Cardiac muscle cell (in vitro differentiated cells and primary cell): ENCODE measurements at regions not wholly inside any gene's neighbourhood (a gene's known extent, or its start where the extent isn't known, plus 50 kb on each side); places are given as distances from the start of the nearest gene placed in this dataset.
"Not testable (repeated sequence)": the region's sequence is repeated elsewhere in the genome, so short reads cannot be mapped to it uniquely, and the experiment has no call there.

Source experiments
- DNase-seq, 2 donors: peaks; one replicate each; pipeline versions ENCODE4 v3.0.0 to v3.0.0-alpha.2; 2010 to 2017; ENCODE audit warnings: low read depth in 1 of 2, low spot score in 1 of 2
- H3K27ac ChIP-seq: fragments of 200-600 bp; sonication (generic); 2 replicates; pipeline ENCODE4 v1.5.1; 2016
- H3K27me3 ChIP-seq: fragments of 200-600 bp; sonication (generic); 2 replicates; pipeline ENCODE4 v1.6.0; 2016; ENCODE audit warnings: control low read depth
- H3K36me3 ChIP-seq: fragments of 200-600 bp; sonication (generic); 2 replicates; pipeline ENCODE4 v1.5.1; 2016; ENCODE audit warnings: control low read depth
- H3K4me1 ChIP-seq: fragments of 200-600 bp; sonication (generic); 2 replicates; pipeline ENCODE4 v1.8.1; 2017; ENCODE audit warnings: low read depth, mild to moderate bottlenecking, mixed run types
- H3K4me3 ChIP-seq: fragments of 200-600 bp; sonication (generic); 2 replicates; pipeline ENCODE4 v1.5.1; 2016; ENCODE audit warnings: mild to moderate bottlenecking
- H3K9me3 ChIP-seq: fragments of 200-600 bp; sonication (generic); 2 replicates; pipeline ENCODE4 v1.5.1; 2017; ENCODE audit warnings: low read depth, mild to moderate bottlenecking, control low read depth
- TF ChIP-seq, protein P1 (sequence below): IDR thresholded peaks from 2 replicates; pipeline ENCODE4 v1.5.1; 2012; ENCODE audit warnings: low read depth, mild to moderate bottlenecking, low read length

DNA sequence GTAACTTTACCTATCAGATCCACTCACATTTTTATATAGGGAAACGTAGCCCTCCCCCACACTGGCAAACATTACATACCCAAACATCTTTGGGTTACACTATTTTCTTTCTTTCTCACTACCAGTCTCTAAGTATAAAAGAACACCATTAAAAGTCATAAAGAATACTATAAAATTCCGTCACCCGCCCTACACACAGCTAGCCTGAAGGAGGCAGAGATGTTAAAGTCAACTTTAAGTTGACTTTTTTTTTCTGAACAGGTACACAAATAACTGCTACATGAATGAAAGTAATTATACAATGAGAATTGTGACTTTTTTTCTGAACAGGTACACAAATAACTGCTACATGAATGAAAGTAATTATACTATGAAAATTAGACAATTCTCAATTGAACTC, 628.3 kb downstream of the NUP35 start:
- Histone ChIP-seq H3K27me3 (no peaks in the 10 kb centered on the region), H3K4me1 (no peaks in the 10 kb centered on the region), H3K9me3 (no peaks in the 10 kb centered on the region), H3K36me3 (no peaks in the 10 kb centered on the region), H3K4me3 (no peak overlapping the region), H3K27ac (no peak overlapping the region)
- DNase-seq = no peak
- TF ChIP-seq, protein P1, sequence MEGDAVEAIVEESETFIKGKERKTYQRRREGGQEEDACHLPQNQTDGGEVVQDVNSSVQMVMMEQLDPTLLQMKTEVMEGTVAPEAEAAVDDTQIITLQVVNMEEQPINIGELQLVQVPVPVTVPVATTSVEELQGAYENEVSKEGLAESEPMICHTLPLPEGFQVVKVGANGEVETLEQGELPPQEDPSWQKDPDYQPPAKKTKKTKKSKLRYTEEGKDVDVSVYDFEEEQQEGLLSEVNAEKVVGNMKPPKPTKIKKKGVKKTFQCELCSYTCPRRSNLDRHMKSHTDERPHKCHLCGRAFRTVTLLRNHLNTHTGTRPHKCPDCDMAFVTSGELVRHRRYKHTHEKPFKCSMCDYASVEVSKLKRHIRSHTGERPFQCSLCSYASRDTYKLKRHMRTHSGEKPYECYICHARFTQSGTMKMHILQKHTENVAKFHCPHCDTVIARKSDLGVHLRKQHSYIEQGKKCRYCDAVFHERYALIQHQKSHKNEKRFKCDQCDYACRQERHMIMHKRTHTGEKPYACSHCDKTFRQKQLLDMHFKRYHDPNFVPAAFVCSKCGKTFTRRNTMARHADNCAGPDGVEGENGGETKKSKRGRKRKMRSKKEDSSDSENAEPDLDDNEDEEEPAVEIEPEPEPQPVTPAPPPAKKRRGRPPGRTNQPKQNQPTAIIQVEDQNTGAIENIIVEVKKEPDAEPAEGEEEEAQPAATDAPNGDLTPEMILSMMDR = no peak

DNA sequence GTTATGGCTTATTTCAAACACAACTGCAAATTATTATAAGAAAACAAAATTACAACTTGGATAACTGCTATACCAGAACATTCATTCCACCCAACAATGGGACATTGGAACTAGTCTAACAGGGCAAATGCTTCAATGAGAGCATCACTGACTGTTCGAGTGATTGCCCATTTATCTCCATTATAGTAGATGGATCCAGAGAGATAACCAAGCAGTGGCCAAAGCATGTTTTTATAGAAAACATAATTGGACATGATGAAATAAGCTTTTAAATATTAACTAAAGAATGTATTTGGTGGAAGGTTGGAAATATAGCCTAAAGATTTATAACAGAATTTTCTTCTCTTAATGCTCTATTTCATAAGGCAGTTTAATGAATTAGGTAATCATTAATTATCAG, 634.8 kb downstream of the NUP35 start:
- Histone ChIP-seq H3K4me3 (no peak overlapping the region), H3K27ac (no peak overlapping the region), H3K36me3 (no peaks in the 10 kb centered on the region), H3K27me3 (no peaks in the 10 kb centered on the region), H3K9me3 (no peaks in the 10 kb centered on the region), H3K4me1 (no peaks in the 10 kb centered on the region)
- DNase-seq = no peak
- TF ChIP-seq, protein P1 = no peak

- TF ChIP-seq, protein P1 = no peak
- no peaks in the 10 kb centered on the region for H3K4me1 ChIP-seq
- DNase-seq = no peak
- H3K36me3 ChIP-seq = no peaks in the 10 kb centered on the region
- no peak overlapping the region for H3K27ac ChIP-seq
- no peaks in the 10 kb centered on the region for H3K27me3 ChIP-seq
- H3K4me3 ChIP-seq = no peak overlapping the region
- no peaks in the 10 kb centered on the region for H3K9me3 ChIP-seq
These were observed 649.5 kb downstream of the NUP35 start for GRCh38 chr2:183773775-183774174.

DNA sequence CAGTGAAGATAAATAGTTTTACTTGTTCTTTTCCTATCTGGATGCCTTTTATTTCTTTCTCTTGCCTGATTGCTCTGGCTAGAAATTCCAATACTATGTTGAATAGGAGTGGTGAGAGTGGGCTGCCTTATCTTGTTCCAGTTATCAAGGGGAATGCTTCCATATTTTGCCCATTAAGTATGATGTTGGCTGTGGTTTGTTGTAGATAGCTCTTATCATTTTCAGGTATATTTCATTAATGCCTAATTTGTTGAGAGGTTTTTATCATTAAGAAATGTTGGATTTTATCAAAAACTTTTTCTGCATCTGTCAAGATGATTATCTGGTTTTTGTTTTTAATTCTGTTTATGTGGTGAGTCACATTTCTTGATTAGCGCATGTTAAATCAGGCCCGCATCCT, 655.8 kb downstream of the NUP35 start:
- no peak for DNase-seq
- Histone ChIP-seq H3K9me3 (no peaks in the 10 kb centered on the region), H3K27ac (no peak overlapping the region), H3K36me3 (no peaks in the 10 kb centered on the region), H3K4me3 (no peak overlapping the region), H3K4me1 (no peaks in the 10 kb centered on the region), H3K27me3 (no peaks in the 10 kb centered on the region)
- TF ChIP-seq, protein P1 = no peak

- DNase-seq = no peak
- no peaks in the 10 kb centered on the region for H3K27me3 ChIP-seq
- no peaks in the 10 kb centered on the region for H3K9me3 ChIP-seq
- H3K4me3 ChIP-seq = no peak overlapping the region
- no peaks in the 10 kb centered on the region for H3K4me1 ChIP-seq
- TF ChIP-seq, protein P1 = no peak
- H3K27ac ChIP-seq = no peak overlapping the region
- no peaks in the 10 kb centered on the region for H3K36me3 ChIP-seq
These were observed 658.2 kb downstream of the NUP35 start for GRCh38 chr2:183782436-183782835.

GRCh38 chr2:183788796-183789195, 664.6 kb downstream of the NUP35 start:
- DNase-seq, H3K36me3 ChIP-seq, H3K27ac ChIP-seq, H3K4me1 ChIP-seq, H3K27me3 ChIP-seq, H3K9me3 ChIP-seq, H3K4me3 ChIP-seq: not testable (repeated sequence)

GRCh38 chr2:183792165-183792924, 668.1 kb downstream of the NUP35 start:
- not testable (repeated sequence) for H3K36me3 ChIP-seq, H3K4me3 ChIP-seq, H3K27me3 ChIP-seq, DNase-seq, H3K9me3 ChIP-seq, H3K27ac ChIP-seq, H3K4me1 ChIP-seq
